Mesenchymal stem cell (in vitro differentiated cells and primary cell): ENCODE measurements at regions not wholly inside any gene's neighbourhood (a gene's known extent, or its start where the extent isn't known, plus 50 kb on each side); places are given as distances from the start of the nearest gene placed in this dataset.

Experiments used
- DNase-seq: peaks from one replicate; pipeline ENCODE4 v3.0.0-alpha.2; 2013
- H2AFZ ChIP-seq: one replicate; pipeline ENCODE4 v1.6.1; 2013; ENCODE audit warnings: low read depth, mild to moderate bottlenecking, control low read depth, inconsistent platforms, low read length, moderate library complexity
- H2AK5ac ChIP-seq: 2 replicates; pipeline ENCODE4 v1.6.1; 2013; ENCODE audit warnings: low read length, moderate library complexity, mild to moderate bottlenecking, inconsistent platforms; ENCODE audit not compliant: severe bottlenecking
- H2BK120ac ChIP-seq: one replicate; pipeline ENCODE4 v1.6.1; 2013; ENCODE audit warnings: low read depth, mild to moderate bottlenecking, inconsistent platforms, low read length, moderate library complexity
- H2BK12ac ChIP-seq, 2 experiments: one replicate each; pipeline ENCODE4 v1.6.1; 2013; ENCODE audit warnings: inconsistent platforms in 2 of 2, low read length in 2 of 2, mild to moderate bottlenecking in 2 of 2, moderate library complexity in 2 of 2, control low read depth in 1 of 2
- H2BK15ac ChIP-seq: one replicate; pipeline ENCODE4 v1.6.1; 2013; ENCODE audit warnings: mild to moderate bottlenecking, low read depth, inconsistent platforms; ENCODE audit not compliant: poor library complexity, severe bottlenecking
- H2BK5ac ChIP-seq: 2 replicates; pipeline ENCODE4 v1.6.1; 2013; ENCODE audit warnings: low read depth, mild to moderate bottlenecking, low read length, control low read depth, inconsistent platforms; ENCODE audit not compliant: poor library complexity, severe bottlenecking
- H3K14ac ChIP-seq, 2 experiments: one replicate each; pipeline ENCODE4 v1.6.1; 2013; ENCODE audit warnings: inconsistent platforms in 2 of 2, low read length in 2 of 2, control low read depth in 1 of 2, mild to moderate bottlenecking in 1 of 2, moderate library complexity in 1 of 2
- H3K18ac ChIP-seq, 2 experiments: one replicate each; pipeline ENCODE4 v1.6.1; 2013; ENCODE audit warnings: inconsistent platforms in 2 of 2, low read length in 2 of 2, control low read depth in 1 of 2, low read depth in 1 of 2, mild to moderate bottlenecking in 1 of 2
- H3K23ac ChIP-seq, 2 experiments: one replicate each; pipeline ENCODE4 v1.6.1; 2013; ENCODE audit warnings: inconsistent platforms in 2 of 2, low read length in 2 of 2, mild to moderate bottlenecking in 2 of 2, moderate library complexity in 2 of 2, control low read depth in 1 of 2
- H3K27ac ChIP-seq: 2 replicates; pipeline ENCODE4 v1.5.1; 2013; ENCODE audit warnings: mild to moderate bottlenecking, moderate library complexity, low read length, control low read depth, inconsistent platforms; ENCODE audit not compliant: poor library complexity, severe bottlenecking
- H3K27me3 ChIP-seq, 2 experiments: 2 replicates each; pipeline versions ENCODE4 v1.6.1 to v1.7.0; 2013; ENCODE audit warnings: low read length in 2 of 2, mild to moderate bottlenecking in 2 of 2, moderate library complexity in 2 of 2, control low read depth in 1 of 2, inconsistent platforms in 1 of 2; ENCODE audit not compliant: control insufficient read depth in 1 of 2, insufficient read depth in 1 of 2
- H3K36me3 ChIP-seq, 2 experiments: 2 replicates each; pipeline versions ENCODE4 v1.6.1 to v1.7.0; 2013; ENCODE audit warnings: low read length in 2 of 2, control low read depth in 1 of 2, inconsistent platforms in 1 of 2, low read depth in 1 of 2, mild to moderate bottlenecking in 1 of 2; ENCODE audit not compliant: insufficient read depth in 2 of 2, control insufficient read depth in 1 of 2
- H3K4ac ChIP-seq, 2 experiments: one replicate each; pipeline ENCODE4 v1.6.1; 2013; ENCODE audit warnings: inconsistent platforms in 2 of 2, low read length in 2 of 2, mild to moderate bottlenecking in 2 of 2, moderate library complexity in 2 of 2, control low read depth in 1 of 2, low read depth in 1 of 2
- H3K4me1 ChIP-seq: 2 replicates; pipeline ENCODE4 v1.6.1; 2013; ENCODE audit warnings: low read depth, low read length, control low read depth; ENCODE audit not compliant: control insufficient read depth, insufficient read depth
- H3K4me2 ChIP-seq: 2 replicates; pipeline ENCODE4 v1.6.1; 2013; ENCODE audit warnings: low read length, mild to moderate bottlenecking, inconsistent platforms; ENCODE audit not compliant: poor library complexity, severe bottlenecking
- H3K4me3 ChIP-seq, 2 experiments: 2 replicates each; pipeline versions ENCODE4 v1.5.1 to v1.7.0; 2013; ENCODE audit warnings: low read length in 2 of 2, mild to moderate bottlenecking in 2 of 2, control low read depth in 1 of 2, low read depth in 1 of 2; ENCODE audit not compliant: insufficient read depth in 1 of 2
- H3K79me1 ChIP-seq: replicated peaks from 2 replicates; pipeline ENCODE4 v1.6.1; 2013; ENCODE audit warnings: mild to moderate bottlenecking, control low read depth, low read length, inconsistent platforms; ENCODE audit not compliant: poor library complexity, severe bottlenecking
- H3K9ac ChIP-seq: 2 replicates; pipeline ENCODE4 v1.7.0; 2013; ENCODE audit warnings: mild to moderate bottlenecking, low read length, moderate library complexity
- H3K9me3 ChIP-seq: 2 replicates; pipeline ENCODE4 v1.7.0; 2013; ENCODE audit warnings: mild to moderate bottlenecking, low read length; ENCODE audit not compliant: control insufficient read depth
- H4K8ac ChIP-seq: one replicate; pipeline ENCODE4 v1.6.1; 2013; ENCODE audit warnings: inconsistent platforms, mild to moderate bottlenecking, low read length, moderate library complexity
- H4K91ac ChIP-seq: one replicate; pipeline ENCODE4 v1.6.1; 2013; ENCODE audit warnings: mild to moderate bottlenecking, low read length, inconsistent platforms
- WGBS: methylation state at CpG from one replicate; pipeline ENCODE4 v1.1.7; 2013; ENCODE audit warnings: mixed read lengths; 5-methylcytosine and 5-hydroxymethylcytosine counted together

- Histone ChIP-seq H2BK15ac (no peak overlapping the region), H2BK120ac (no peak overlapping the region), H3K9ac (no peak overlapping the region), H2BK5ac (no peak overlapping the region), H4K8ac (no peak overlapping the region), H2AFZ (no peak overlapping the region), H3K79me1 (no peaks in the 10 kb centered on the region), H3K14ac (no peak overlapping the region), H3K23ac (no peak overlapping the region), H3K4me3 (no peak overlapping the region), H2BK12ac (no peak overlapping the region), H3K27me3 (no peaks in the 10 kb centered on the region), H3K4ac (no peak overlapping the region), H2AK5ac (no peak overlapping the region), H3K4me2 (no peak overlapping the region), H4K91ac (no peak overlapping the region), H3K4me1 (no peaks in the 10 kb centered on the region), H3K18ac (no peak overlapping the region), H3K27ac (no peak overlapping the region), H3K9me3 (peaks cover 4% of the 10 kb centered on the region), H3K36me3 (no peaks in the 10 kb centered on the region)
- DNase-seq, result no peak
- 77% methylated on average over 9 of the region's 9 CpGs for WGBS
Measured at GRCh38 chr15:31585240-31585639, 258.6 kb downstream of the KLF13 start.

- H3K9me3 ChIP-seq, result peaks cover 2% of the 10 kb centered on the region
- no peaks in the 10 kb centered on the region for H3K4me1 ChIP-seq
- H4K8ac ChIP-seq, result no peak overlapping the region
- H3K36me3 ChIP-seq, result no peaks in the 10 kb centered on the region
- whole genome bisulfite sequencing, result 79% methylated on average over 4 of the region's 4 CpGs
- no peak overlapping the region for H2BK120ac ChIP-seq
- H2BK5ac ChIP-seq, result no peak overlapping the region
- no peak overlapping the region for H4K91ac ChIP-seq
- no peak overlapping the region for H2AK5ac ChIP-seq
- no peak overlapping the region for H3K27ac ChIP-seq
- H3K9ac ChIP-seq, result no peak overlapping the region
- DNase-seq, result no peak
- H3K4me3 ChIP-seq, result no peak overlapping the region
- H3K4me2 ChIP-seq, result no peak overlapping the region
- no peak overlapping the region for H3K14ac ChIP-seq
- H3K79me1 ChIP-seq, result no peaks in the 10 kb centered on the region
- no peak overlapping the region for H2AFZ ChIP-seq
- H2BK12ac ChIP-seq, result no peak overlapping the region
- no peak overlapping the region for H3K18ac ChIP-seq
- H3K23ac ChIP-seq, result no peak overlapping the region
- no peak overlapping the region for H3K4ac ChIP-seq
- no peak overlapping the region for H2BK15ac ChIP-seq
- H3K27me3 ChIP-seq, result no peaks in the 10 kb centered on the region
Measured at GRCh38 chr15:31586841-31587240, 260.2 kb downstream of the KLF13 start.

- H2BK120ac ChIP-seq, result no peak overlapping the region
- H2AFZ ChIP-seq, result no peak overlapping the region
- H3K4me3 ChIP-seq, result no peak overlapping the region
- no peak overlapping the region for H3K4me2 ChIP-seq
- H3K27me3 ChIP-seq, result no peaks in the 10 kb centered on the region
- no peak overlapping the region for H3K23ac ChIP-seq
- H4K8ac ChIP-seq, result no peak overlapping the region
- no peaks in the 10 kb centered on the region for H3K9me3 ChIP-seq
- DNase-seq, result no peak
- H3K14ac ChIP-seq, result no peak overlapping the region
- no peak overlapping the region for H3K4ac ChIP-seq
- no peak overlapping the region for H3K27ac ChIP-seq
- H3K4me1 ChIP-seq, result no peaks in the 10 kb centered on the region
- 80% methylated on average over 4 of the region's 4 CpGs for WGBS
- no peaks in the 10 kb centered on the region for H3K36me3 ChIP-seq
- H3K9ac ChIP-seq, result no peak overlapping the region
- no peak overlapping the region for H4K91ac ChIP-seq
- H2BK15ac ChIP-seq, result no peak overlapping the region
- no peak overlapping the region for H3K18ac ChIP-seq
- no peak overlapping the region for H2AK5ac ChIP-seq
- no peak overlapping the region for H2BK12ac ChIP-seq
- H2BK5ac ChIP-seq, result no peak overlapping the region
- no peaks in the 10 kb centered on the region for H3K79me1 ChIP-seq
Measured at GRCh38 chr15:31587583-31587982, 260.9 kb downstream of the KLF13 start.

DNA sequence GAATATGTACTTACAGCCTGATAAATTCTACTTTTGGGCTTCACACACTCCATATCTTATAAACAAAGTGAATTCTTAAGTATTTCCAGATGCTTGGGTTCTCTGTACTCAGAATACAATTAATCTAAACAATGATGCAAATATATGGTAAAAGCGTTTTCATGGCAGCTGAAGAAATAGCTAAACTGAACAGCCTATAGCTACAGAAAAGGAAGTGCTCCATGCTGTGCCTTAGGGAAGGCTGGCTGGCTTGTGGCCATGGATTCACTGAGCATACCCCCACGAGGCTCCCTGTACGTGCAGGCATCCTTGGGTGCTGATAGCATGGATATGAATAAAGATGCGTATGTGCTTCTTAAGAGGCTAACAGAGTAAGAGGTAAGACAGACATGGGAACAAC lies 264.0 kb downstream of the KLF13 start:
- Histone ChIP-seq H3K4me2 (no peak overlapping the region), H3K18ac (no peak overlapping the region), H3K27me3 (no peaks in the 10 kb centered on the region), H2BK15ac (no peak overlapping the region), H3K4me3 (no peak overlapping the region), H3K23ac (no peak overlapping the region), H4K8ac (no peak overlapping the region), H4K91ac (no peak overlapping the region), H3K4me1 (no peaks in the 10 kb centered on the region), H2BK5ac (no peak overlapping the region), H2BK120ac (no peak overlapping the region), H2AFZ (no peak overlapping the region), H3K4ac (no peak overlapping the region), H2BK12ac (no peak overlapping the region), H3K14ac (no peak overlapping the region), H3K9ac (no peak overlapping the region), H3K79me1 (no peaks in the 10 kb centered on the region), H2AK5ac (no peak overlapping the region), H3K36me3 (no peaks in the 10 kb centered on the region), H3K27ac (no peak overlapping the region), H3K9me3 (no peaks in the 10 kb centered on the region)
- 77% methylated on average over 4 of the region's 4 CpGs for WGBS
- no peak for DNase-seq
